PC-9 (cell line): ENCODE measurements at regions not wholly inside any gene's neighbourhood (a gene's known extent, or its start where the extent isn't known, plus 50 kb on each side); places are given as distances from the start of the nearest gene placed in this dataset.

Source experiments
- BruUV-seq: library from RNA; stranded (reverse); fragments of 400-500 nt; replicated peaks from 2 replicates; lab custom pipeline; 2021; lab: Mats Ljungman, UMichigan
- CTCF ChIA-PET: fragments of 300-600 bp; sonication (Branson Sonifier 250); formaldehyde crosslinking; loops from one replicate; lab custom pipeline; 2022; ENCODE audit warnings: antibody characterized with exemption; lab: Charles Lee
- POLR2A ChIA-PET: fragments of 300-600 bp; sonication (Branson Sonifier 250); formaldehyde crosslinking; loops from one replicate; lab custom pipeline; 2022; ENCODE audit warnings: antibody characterized with exemption; ENCODE audit not compliant: unreplicated experiment; lab: Charles Lee
- DNase-seq, 2 experiments: peaks; one replicate each; pipeline versions ENCODE4 v3.0.0 to v3.0.0-alpha.2; 2015 to 2022; ENCODE audit warnings: mixed read lengths in 1 of 2
- H2AFZ ChIP-seq: fragments of 200-600 bp; sonication (generic); 2 replicates; pipeline ENCODE4 v1.8.1; 2017; ENCODE audit warnings: antibody characterized with exemption
- H3F3A ChIP-seq: fragments of 200-600 bp; sonication (generic); 2 replicates; pipeline ENCODE4 v1.8.1; 2017; ENCODE audit warnings: antibody characterized with exemption, mild to moderate bottlenecking, low read depth; ENCODE audit not compliant: insufficient read depth
- H3K27ac ChIP-seq: fragments of 200-600 bp; sonication (generic); 2 replicates; pipeline ENCODE4 v1.6.1; 2016; ENCODE audit warnings: mixed run types
- H3K27me3 ChIP-seq: fragments of 200-600 bp; sonication (generic); 2 replicates; pipeline ENCODE4 v1.6.1; 2016; ENCODE audit warnings: low read depth, mixed run types; ENCODE audit not compliant: insufficient read depth
- H3K36me3 ChIP-seq: fragments of 200-600 bp; sonication (generic); 2 replicates; pipeline ENCODE4 v1.6.1; 2016; ENCODE audit warnings: low read depth, mixed run types
- H3K4me1 ChIP-seq: fragments of 200-600 bp; sonication (generic); replicated peaks from 2 replicates; pipeline ENCODE4 v1.6.1; 2016; ENCODE audit warnings: mixed run types; ENCODE audit not compliant: insufficient read depth
- H3K4me2 ChIP-seq: fragments of 200-600 bp; sonication (generic); 2 replicates; pipeline ENCODE4 v1.6.1; 2017; ENCODE audit warnings: mixed run types
- H3K4me3 ChIP-seq: fragments of 200-600 bp; sonication (generic); 2 replicates; pipeline ENCODE4 v1.6.1; 2016; ENCODE audit warnings: mixed run types
- H3K79me2 ChIP-seq: fragments of 200-600 bp; sonication (generic); 2 replicates; pipeline ENCODE4 v1.6.1; 2017; ENCODE audit warnings: low read depth, mixed run types
- H3K9me2 ChIP-seq: fragments of 200-600 bp; sonication (generic); 2 replicates; pipeline ENCODE4 v1.8.1; 2017; ENCODE audit warnings: mild to moderate bottlenecking; ENCODE audit not compliant: insufficient read depth
- H3K9me3 ChIP-seq: fragments of 200-600 bp; sonication (generic); 2 replicates; pipeline ENCODE4 v1.8.1; 2016; ENCODE audit warnings: low read depth; ENCODE audit not compliant: insufficient read depth
- H4K20me1 ChIP-seq: fragments of 200-600 bp; sonication (generic); 2 replicates; pipeline ENCODE4 v1.8.1; 2017; ENCODE audit not compliant: insufficient read depth
- EZH2 ChIP-seq: fragments of 200-600 bp; sonication (generic); IDR thresholded peaks from 2 replicates; pipeline ENCODE4 v1.8.0; 2017; ENCODE audit warnings: antibody characterized with exemption, low read depth
- intact Hi-C: fragments of 100-400 bp; cut with micrococcal nuclease; formaldehyde crosslinking; loops from one replicate; pipeline ENCODE4 v1.10.0; 2022; ENCODE audit not compliant: unreplicated experiment
- TF ChIP-seq, protein P1 (sequence below): fragments of 200-600 bp; sonication (generic); conservative IDR thresholded peaks from 2 replicates; pipeline ENCODE4 v1.6.1; 2017; ENCODE audit warnings: mixed run types, antibody characterized with exemption, mild to moderate bottlenecking, moderate library complexity

DNA sequence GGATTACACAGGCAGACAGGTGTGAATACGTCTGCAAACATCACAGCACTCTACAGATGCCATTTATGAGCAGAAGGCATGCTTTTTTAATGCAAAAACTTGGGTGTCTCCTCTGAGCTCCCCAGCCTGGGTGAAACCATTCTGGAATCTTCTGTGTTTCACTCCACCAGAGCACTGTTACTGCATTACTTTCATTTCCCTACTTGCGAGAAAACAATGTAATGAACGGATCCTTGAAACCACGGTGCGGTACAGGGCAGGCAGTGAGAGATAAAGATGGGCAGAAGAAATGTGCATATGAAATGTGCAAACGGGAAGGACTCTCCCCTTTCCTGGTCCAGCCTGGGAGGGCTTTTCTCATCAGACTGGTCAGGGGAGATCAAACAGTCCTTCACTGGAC is 584.3 kb upstream of the KLF4 start:
- Histone ChIP-seq H3K9me2 (no peaks in the 10 kb centered on the region), H3K4me1 (no peaks in the 10 kb centered on the region), H3K27me3 (no peaks in the 10 kb centered on the region), H4K20me1 (no peaks in the 10 kb centered on the region), H3K27ac (no peak overlapping the region), H2AFZ (no peak overlapping the region), H3K4me2 (no peak overlapping the region), H3K9me3 (no peaks in the 10 kb centered on the region), H3K4me3 (no peak overlapping the region), H3K36me3 (no peaks in the 10 kb centered on the region), H3K79me2 (no peaks in the 10 kb centered on the region), H3F3A (no peaks in the 10 kb centered on the region)
- no TSS peak for BruUV-seq
- ChIA-PET POLR2A (no interaction called here), CTCF (no interaction called here)
- TF ChIP-seq EZH2: no peak
- TF ChIP-seq, protein P1, sequence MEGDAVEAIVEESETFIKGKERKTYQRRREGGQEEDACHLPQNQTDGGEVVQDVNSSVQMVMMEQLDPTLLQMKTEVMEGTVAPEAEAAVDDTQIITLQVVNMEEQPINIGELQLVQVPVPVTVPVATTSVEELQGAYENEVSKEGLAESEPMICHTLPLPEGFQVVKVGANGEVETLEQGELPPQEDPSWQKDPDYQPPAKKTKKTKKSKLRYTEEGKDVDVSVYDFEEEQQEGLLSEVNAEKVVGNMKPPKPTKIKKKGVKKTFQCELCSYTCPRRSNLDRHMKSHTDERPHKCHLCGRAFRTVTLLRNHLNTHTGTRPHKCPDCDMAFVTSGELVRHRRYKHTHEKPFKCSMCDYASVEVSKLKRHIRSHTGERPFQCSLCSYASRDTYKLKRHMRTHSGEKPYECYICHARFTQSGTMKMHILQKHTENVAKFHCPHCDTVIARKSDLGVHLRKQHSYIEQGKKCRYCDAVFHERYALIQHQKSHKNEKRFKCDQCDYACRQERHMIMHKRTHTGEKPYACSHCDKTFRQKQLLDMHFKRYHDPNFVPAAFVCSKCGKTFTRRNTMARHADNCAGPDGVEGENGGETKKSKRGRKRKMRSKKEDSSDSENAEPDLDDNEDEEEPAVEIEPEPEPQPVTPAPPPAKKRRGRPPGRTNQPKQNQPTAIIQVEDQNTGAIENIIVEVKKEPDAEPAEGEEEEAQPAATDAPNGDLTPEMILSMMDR: no peak
- DNase-seq: no peak
- intact Hi-C loops: no loop called here

DNA sequence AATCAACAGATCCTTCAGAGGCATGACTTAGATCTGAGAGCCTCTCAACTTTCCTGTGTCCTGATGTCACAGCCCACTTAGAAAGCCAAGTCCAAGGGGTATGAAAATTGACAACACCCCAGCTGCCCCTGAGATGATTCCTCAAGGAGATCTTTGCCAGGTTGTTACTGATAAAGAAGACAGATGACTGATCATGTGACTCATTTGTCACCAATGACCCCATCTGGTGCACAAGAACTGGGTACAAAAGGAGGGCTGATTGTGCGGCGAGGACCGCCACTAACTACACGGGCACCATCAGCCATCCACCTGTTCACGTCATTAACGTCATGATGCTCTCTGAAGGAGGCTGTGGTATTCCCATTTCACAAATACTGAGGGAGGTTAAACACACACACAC is 583.2 kb upstream of the KLF4 start:
- ChIA-PET CTCF (no interaction called here), POLR2A (no interaction called here)
- Histone ChIP-seq H2AFZ (no peak overlapping the region), H3K79me2 (no peaks in the 10 kb centered on the region), H3K9me2 (no peaks in the 10 kb centered on the region), H3K27me3 (no peaks in the 10 kb centered on the region), H3F3A (no peaks in the 10 kb centered on the region), H3K9me3 (no peaks in the 10 kb centered on the region), H4K20me1 (no peaks in the 10 kb centered on the region), H3K4me3 (no peak overlapping the region), H3K4me1 (no peaks in the 10 kb centered on the region), H3K36me3 (no peaks in the 10 kb centered on the region), H3K4me2 (no peak overlapping the region), H3K27ac (no peak overlapping the region)
- DNase-seq: no peak
- intact Hi-C loops: no loop called here
- no TSS peak for BruUV-seq
- TF ChIP-seq EZH2: no peak
- TF ChIP-seq, protein P1: no peak

DNA sequence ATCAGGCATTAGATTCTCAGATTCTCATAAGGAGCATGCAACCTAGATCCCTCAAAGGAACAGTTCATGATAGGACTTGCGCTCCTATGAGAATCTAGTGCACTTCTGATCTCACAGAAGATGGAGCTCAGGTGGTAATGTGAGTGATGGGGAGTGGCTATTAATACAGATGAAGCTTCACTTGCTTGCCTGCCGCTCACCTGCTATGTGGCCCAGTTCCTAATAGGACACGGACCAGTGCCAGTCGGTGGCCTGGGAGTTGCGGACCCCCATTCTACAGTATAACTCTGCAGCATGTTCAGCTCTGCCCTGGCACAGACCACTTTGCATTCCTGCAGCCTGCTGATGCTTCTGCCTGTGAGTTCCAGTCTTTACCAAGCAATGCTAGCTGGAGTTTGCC is 581.3 kb upstream of the KLF4 start:
- H3K79me2 ChIP-seq: no peaks in the 10 kb centered on the region
- H3K4me1 ChIP-seq: no peaks in the 10 kb centered on the region
- DNase-seq: no peak
- H3F3A ChIP-seq: no peaks in the 10 kb centered on the region
- H3K36me3 ChIP-seq: no peaks in the 10 kb centered on the region
- H3K4me2 ChIP-seq: no peak overlapping the region
- no peaks in the 10 kb centered on the region for H3K9me3 ChIP-seq
- POLR2A ChIA-PET: interaction anchor here (0.6 kb wide), 1 partner anchor 198 kb away, joined by 3 read pairs; no protein-coding TSS in a partner anchor
- CTCF ChIA-PET: no interaction called here
- intact Hi-C loops: no loop called here
- H4K20me1 ChIP-seq: no peaks in the 10 kb centered on the region
- TF ChIP-seq EZH2: no peak
- TF ChIP-seq, protein P1: no peak
- no TSS peak for BruUV-seq
- no peak overlapping the region for H3K4me3 ChIP-seq
- H3K27me3 ChIP-seq: no peaks in the 10 kb centered on the region
- H2AFZ ChIP-seq: no peak overlapping the region
- no peaks in the 10 kb centered on the region for H3K9me2 ChIP-seq
- H3K27ac ChIP-seq: no peak overlapping the region
